RWPE1 (cell line): ENCODE measurements at regions not wholly inside any gene's neighbourhood (a gene's known extent, or its start where the extent isn't known, plus 50 kb on each side); places are given as distances from the start of the nearest gene placed in this dataset.

ENCODE experiments used
- CTCF ChIA-PET: fragments of 350-600 bp; sonication (Branson Sonifier 250); formaldehyde crosslinking; extraction: SDS; loops from one replicate; lab custom pipeline; 2021; lab: Yijun Ruan, JAX
- POLR2A ChIA-PET: fragments of 400-600 bp; formaldehyde crosslinking; extraction: SDS; loops from one replicate; lab custom pipeline; 2020; ENCODE audit warnings: antibody characterized with exemption; ENCODE audit not compliant: low non-redundant PET; lab: Yijun Ruan, JAX
- DNase-seq: peaks from one replicate; pipeline ENCODE4 v3.0.0; 2012; ENCODE audit warnings: low spot score
- H3K27ac ChIP-seq: fragments of 450-650 bp; 2 replicates; pipeline ENCODE4 v1.5.1; 2017
- TF ChIP-seq, protein P1 (sequence below): fragments of 450-650 bp; conservative IDR thresholded peaks from 2 replicates; pipeline ENCODE4 v1.5.1; 2017; ENCODE audit warnings: low read depth, mild to moderate bottlenecking

DNA sequence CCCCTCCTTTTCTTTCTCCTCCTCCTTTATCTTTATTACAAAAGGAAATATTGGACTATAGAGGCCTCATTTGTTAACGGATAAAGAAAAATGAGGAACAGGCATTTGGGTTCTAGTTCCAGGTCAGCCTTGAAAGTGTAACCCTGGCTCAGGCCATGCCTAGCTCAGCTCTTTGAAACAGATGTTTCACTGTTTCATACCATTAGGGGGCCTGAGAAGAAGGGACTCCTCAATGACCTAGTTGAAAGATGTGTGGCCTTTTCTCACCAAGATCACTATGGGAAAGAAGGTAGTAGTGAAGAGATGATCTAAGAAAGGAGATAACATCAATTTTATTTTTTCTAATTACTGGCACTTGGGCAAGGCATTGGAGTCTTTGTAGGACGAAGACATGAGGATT, 952.7 kb downstream of the SLC4A3 start:
- ChIA-PET POLR2A (no interaction called here), CTCF (no interaction called here)
- TF ChIP-seq, protein P1, sequence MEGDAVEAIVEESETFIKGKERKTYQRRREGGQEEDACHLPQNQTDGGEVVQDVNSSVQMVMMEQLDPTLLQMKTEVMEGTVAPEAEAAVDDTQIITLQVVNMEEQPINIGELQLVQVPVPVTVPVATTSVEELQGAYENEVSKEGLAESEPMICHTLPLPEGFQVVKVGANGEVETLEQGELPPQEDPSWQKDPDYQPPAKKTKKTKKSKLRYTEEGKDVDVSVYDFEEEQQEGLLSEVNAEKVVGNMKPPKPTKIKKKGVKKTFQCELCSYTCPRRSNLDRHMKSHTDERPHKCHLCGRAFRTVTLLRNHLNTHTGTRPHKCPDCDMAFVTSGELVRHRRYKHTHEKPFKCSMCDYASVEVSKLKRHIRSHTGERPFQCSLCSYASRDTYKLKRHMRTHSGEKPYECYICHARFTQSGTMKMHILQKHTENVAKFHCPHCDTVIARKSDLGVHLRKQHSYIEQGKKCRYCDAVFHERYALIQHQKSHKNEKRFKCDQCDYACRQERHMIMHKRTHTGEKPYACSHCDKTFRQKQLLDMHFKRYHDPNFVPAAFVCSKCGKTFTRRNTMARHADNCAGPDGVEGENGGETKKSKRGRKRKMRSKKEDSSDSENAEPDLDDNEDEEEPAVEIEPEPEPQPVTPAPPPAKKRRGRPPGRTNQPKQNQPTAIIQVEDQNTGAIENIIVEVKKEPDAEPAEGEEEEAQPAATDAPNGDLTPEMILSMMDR = no peak
- no peak overlapping the region for H3K27ac ChIP-seq
- no peak for DNase-seq

DNA sequence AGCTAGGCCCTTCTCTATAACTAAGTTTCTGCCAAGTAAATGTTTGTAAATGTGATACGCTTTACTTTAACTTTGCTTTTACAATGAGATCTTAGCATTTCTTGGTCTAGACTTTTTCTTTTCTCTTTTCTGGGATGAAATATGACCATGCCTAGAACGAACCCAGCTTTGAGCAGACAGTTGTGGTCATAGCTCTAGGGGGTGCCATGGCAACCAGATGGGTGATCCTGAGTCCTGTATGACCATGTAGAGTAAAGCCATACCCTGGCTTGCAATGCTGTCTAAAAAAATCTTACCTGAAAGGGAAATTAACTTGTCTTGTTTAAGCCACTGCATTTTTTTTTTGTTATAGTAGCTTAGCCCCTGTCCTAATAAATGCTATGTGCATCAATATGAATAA, 956.3 kb downstream of the SLC4A3 start:
- CTCF ChIA-PET = no interaction called here
- H3K27ac ChIP-seq = no peak overlapping the region
- no peak for DNase-seq
- POLR2A ChIA-PET = no interaction called here
- TF ChIP-seq, protein P1 = no peak

DNA sequence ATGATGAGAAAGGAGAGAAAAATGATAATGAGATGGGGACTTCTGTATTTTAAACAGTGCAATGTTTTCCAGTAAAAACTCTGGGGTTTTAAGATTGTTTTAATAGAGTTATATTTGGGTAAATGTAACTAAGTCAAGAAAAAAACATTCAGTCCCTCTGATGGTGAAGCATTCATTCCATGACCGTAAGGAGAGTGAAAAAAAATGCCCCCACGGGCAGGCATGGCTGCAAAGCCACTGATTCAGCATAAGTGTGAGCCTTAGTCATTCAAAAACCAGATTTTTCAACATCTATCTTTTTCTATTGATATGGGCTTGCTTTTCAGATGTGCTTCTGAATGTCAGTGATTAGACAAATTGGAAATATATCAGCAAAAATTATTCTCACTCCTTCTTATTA, 957.8 kb downstream of the SLC4A3 start:
- TF ChIP-seq, protein P1 = no peak
- POLR2A ChIA-PET = no interaction called here
- CTCF ChIA-PET = no interaction called here
- no peak for DNase-seq
- H3K27ac ChIP-seq = no peak overlapping the region

DNA sequence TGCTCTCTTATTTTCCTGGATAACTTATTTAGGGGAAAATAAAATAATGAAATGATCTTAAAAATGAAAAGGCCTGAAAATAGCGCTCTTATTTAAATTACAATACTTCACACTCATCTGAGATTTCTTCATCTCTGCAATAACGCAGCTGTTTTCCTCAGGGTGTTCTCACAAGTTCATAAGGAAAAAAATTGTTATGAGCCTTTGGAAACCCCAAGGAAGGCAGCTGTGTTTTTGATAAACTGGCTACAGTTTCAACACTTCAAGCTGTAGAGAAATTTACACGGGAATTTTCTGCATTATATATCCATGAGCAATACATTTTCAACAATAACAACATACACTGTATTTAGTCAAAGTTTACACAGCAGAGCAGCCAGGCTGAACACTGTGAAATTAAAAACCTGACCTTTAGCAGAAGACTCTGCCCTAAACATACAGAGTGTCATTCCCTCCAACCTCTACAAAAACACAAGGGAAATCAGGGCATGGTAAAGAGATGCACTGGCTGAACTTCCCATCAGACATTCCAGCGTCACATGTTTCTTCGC, 959.6 kb downstream of the SLC4A3 start:
- TF ChIP-seq, protein P1 = no peak
- ChIA-PET CTCF (no interaction called here), POLR2A (no interaction called here)
- DNase-seq = no peak
- H3K27ac ChIP-seq = no peak overlapping the region

DNA sequence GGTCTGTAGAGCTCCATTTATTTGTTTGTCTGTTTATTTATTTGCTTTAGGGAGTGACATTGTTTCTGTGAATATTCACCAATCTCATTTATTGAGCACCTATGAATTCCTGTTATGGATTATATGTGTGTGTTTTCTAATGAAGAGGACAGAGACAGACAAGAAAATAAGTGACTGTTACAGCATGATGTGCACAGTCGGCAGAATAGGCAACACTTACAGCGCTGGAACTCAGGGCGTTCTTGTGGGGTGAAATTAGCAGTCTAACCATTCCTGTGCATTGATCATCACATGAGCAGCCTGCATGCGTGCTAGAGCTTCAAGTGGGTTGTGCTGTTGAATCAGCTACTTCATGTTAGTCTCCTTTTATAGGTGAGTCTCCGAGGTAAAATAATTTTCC, 960.7 kb downstream of the SLC4A3 start:
- no peak overlapping the region for H3K27ac ChIP-seq
- no peak for DNase-seq
- CTCF ChIA-PET = no interaction called here
- TF ChIP-seq, protein P1 = no peak
- POLR2A ChIA-PET = no interaction called here

DNA sequence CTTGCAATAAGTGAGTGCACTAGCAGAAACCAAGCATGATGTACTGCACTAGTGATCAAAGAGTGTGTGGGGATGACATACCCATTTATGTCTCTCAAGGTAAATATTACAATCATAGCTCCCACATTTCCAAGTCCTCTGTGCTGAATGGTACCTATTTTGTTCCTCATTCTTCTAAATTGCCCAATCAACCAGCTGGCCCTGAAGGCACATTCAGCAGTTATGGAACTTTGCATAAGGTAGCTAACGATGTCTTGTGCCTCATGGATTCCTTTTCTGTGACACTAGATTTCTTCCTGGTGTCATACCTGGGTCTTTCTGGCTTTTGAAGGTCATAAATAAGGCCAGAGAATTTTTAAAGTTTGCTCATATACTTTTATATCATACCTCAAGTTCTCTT, 963.0 kb downstream of the SLC4A3 start:
- TF ChIP-seq, protein P1 = no peak
- DNase-seq = no peak
- H3K27ac ChIP-seq = no peak overlapping the region
- ChIA-PET CTCF (no interaction called here), POLR2A (no interaction called here)
